ENCODE measurements at regions not wholly inside any gene's neighbourhood (a gene's known extent, or its start where the extent isn't known, plus 50 kb on each side); places are given as distances from the start of the nearest gene placed in this dataset.

DNA sequence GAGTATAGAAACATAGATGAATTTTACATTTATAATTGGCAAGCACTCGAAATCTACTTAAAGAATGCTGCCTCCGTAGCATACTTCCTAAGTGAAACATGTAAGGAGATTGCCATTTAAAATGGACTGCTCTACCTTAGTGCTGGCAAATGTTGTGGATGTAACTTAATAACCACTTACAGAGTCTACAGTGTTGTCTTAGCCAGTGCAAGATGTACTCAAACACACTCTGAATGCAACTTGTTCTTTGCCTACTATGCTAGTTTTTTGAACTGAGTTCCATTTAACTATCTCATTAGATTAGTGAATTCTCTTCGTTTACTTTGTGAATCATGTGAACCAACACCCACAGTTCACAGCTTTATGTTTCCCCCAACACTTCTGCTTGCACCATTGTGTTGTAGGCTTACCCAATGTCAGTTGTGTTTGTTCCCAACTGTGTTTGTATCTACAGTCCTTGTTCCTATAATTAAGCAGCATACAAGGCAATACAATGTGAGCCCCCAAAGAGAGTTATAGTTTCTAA, 345.5 kb upstream of the LYPLAL1 start:
- DNase-seq = no peak

DNA sequence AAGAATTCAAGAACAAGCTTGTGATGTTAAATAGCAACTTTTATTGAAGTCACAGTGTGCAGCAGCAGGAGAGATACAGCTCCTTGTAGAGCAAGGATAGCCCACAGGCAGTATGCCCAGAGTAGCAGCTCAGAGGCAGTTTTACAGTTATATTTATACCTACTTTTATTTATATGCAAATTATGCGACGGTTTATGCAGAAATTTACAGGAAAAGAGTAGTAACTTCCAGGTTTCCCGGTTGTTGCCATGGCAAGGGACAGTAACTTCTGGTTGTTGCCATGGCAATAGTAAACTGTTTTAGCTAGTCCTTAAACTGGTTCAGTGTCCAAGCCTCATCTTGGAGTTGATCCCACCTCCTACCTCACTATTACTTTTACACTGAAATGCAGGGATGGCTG, 344.6 kb upstream of the LYPLAL1 start:
- no peak for DNase-seq

- no peak for DNase-seq
These were observed 338.1 kb upstream of the LYPLAL1 start for GRCh38 chr1:218835609-218836008.

- DNase-seq = no peak
These were observed 337.4 kb upstream of the LYPLAL1 start for GRCh38 chr1:218836264-218836663.

- DNase-seq = no peak
These were observed 336.6 kb upstream of the LYPLAL1 start for GRCh38 chr1:218837051-218837450.

DNA sequence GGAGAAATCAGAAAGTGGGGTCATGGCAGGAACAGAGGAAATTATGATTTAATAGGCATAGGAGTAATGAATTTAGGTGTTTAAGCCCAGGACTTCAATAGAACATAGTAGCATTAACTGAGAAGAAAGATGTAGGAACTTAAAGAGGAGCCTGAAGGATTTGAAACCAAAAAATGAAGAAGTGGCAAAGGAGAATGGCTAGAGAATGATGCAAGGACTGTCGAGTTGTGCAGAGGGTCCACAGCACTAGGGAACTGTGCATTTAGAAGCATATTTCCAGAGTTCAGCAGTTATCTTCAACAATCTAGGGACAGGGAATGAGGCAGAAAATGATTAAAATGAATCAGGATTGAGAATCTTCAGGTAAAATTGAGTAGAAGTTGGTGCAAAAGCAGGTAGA, 328.1 kb upstream of the LYPLAL1 start:
- no peak for DNase-seq

DNA sequence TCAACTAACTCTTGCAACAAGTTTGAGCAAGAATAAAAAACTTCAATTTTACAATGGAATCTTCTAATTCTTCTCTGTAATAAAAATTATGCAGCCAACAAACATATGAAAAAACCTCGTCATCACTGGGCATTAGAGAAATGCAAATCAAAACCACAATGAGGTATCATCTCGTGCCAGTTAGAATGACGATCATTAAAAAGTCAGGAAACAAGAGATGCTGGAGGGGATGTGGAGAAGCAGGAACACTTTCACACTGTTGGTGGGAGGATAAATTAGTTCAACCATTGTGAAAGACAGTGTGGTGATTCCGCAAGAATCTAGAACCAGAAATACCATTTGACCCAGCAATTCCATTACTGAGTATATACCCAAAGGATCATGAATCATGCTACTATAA, 327.5 kb upstream of the LYPLAL1 start:
- no peak for DNase-seq

- no peak for DNase-seq
These were observed 326.4 kb upstream of the LYPLAL1 start for GRCh38 chr1:218847089-218847768.

DNA sequence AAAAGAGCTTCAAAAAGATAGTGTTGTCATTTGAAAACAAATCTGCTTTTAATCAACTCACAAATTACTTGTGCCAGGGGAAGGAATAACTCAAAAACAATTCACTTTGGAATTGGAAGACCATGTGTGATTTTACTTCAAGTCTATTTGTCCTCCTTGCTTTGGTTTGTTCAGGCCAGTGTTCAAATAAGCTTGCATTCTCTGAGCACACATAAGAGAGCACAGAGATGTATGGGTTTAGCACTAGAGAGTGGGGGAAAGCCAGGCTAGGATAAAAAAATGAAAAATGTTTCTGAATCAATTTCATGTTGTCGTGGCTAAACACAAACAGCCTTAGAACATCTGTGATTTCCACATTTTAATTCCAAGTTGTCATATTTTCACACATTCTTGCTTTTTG, 325.7 kb upstream of the LYPLAL1 start:
- no peak for DNase-seq

DNA sequence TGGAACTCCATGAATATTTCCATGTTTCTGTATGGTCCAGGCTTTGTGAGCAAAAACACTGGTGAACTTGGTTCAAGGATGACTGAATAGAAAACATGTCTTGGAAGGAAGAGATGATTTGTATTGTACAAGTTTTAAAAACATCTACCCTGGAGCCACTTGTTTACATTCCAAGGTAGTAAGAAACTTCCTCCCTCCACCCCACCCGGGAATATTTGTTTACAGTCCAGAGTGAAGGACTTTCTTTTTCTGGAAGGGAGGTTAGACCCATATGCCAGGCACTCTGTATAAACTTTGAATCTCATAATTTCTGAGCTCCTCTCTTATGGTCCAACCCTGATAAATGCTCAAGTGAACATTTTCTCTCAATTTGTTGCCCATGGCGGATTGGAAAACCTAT, 323.3 kb upstream of the LYPLAL1 start:
- DNase-seq = no peak

DNA sequence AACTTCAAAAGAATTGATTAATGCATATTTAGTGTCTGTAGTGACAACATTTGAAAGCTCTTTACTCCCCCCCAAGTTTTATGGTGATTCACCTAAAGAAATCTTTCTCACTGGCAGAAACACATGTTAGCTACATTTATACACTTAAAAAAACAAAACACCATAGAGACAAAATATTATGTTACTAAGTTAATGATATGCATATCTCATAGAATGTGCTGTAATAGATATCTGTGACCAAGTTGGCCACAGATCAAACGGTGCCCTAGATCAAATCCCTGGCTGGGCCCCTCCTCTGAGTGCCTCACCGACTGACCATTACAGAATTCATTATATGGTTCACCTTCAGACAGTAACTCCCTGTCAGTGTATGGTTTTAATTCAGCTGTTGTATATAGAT, 322.1 kb upstream of the LYPLAL1 start:
- DNase-seq = no peak

- DNase-seq = no peak
These were observed 321.2 kb upstream of the LYPLAL1 start for GRCh38 chr1:218852527-218852926.

DNA sequence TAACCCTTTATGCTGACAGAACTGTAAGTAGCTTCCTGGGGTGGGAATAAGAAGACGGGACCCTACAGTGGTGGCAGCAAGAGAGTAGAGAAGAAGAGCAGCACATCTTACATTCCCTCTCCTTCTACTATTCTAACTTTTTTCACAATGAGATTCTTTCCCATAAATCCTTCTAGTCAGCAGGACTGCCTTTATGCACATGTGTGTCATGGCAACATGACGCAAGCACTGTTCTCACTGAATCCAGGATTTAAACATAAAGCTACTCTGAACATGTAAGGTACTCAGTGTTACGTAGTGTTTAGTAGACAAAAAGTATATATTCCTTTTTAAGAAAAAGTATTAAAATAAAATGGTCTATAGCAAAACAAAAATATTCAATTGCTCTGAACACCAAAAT, 309.7 kb upstream of the LYPLAL1 start:
- DNase-seq = no peak

DNA sequence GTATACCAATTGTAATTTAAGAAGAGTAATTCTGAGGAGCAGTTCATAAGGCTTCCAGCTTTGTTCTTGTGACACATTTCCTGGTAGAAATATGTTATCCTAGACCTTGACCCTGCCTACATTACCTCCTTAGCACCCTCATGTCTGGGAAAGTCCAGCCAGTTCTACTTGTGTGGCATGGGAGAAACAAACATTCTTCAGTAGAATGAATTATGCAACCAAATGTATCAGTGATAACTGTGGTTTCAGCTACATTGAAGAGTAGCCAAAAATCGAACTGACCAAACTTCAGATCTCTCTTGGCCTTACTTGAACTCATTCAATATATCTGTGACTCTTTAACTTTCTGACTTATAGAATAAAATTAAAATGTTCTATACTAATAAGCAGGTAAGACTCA, 308.1 kb upstream of the LYPLAL1 start:
- no peak for DNase-seq

DNA sequence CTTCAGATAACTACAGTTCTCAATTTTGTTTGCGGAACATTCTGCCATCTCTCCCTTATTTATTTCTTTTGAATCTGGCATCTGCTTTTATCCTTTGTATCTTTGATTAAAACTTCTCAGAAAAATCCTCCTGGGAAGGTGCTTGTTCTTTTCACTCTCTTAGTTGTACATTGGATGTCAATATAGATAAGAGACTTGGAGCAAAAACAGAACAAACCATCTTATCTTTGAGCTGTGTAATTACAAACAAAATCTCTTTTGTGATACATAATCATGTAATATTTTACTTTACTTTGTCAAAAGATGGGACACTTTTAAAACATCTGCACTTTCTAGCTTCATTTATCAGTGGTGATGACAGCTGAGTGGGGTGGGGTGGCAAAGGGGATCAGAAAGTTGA, 307.2 kb upstream of the LYPLAL1 start:
- DNase-seq = no peak

DNA sequence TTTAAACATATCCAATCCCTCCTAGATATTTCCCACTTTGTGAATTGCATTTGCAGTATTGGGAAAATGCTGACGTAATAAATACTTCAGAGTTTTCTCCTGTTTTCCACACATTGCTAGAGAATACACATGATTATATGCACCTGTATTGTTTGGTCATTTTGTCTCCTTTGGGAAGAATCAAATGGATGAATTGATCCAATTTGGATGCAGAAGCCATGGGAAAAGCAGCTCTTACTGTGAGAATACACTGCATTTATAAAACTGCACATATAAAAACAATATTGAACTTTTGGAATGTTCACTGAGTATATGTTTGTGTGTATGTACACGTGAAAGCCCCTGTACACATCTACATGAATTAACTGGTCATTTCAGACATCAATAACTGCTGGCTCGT, 306.6 kb upstream of the LYPLAL1 start:
- DNase-seq = no peak

- DNase-seq = no peak
These were observed 305.6 kb upstream of the LYPLAL1 start for GRCh38 chr1:218867941-218868626.

GRCh38 chr1:218869276-218869675, 304.4 kb upstream of the LYPLAL1 start:
- DNase-seq = no peak

GRCh38 chr1:218872026-218872425, 301.7 kb upstream of the LYPLAL1 start:
- DNase-seq = no peak

DNA sequence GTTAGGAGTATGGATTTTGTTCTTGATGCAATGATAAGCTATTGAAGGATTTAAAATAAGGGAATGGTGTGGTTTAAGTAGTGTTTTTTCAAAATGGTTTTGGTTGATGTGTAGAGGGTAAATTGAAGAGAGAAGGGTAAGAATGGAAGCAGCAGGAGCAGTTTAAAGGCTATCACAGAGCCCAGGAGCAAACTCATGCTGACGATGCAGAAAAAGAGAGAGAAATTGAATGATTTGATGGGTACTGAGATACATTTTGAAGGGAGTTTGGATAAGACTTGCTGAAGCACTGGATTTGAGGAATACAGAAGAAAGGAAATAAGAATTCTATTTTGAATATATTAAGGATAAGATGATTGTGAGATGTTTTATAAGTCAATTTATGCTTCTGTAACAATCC, 300.8 kb upstream of the LYPLAL1 start:
- DNase-seq = no peak

DNA sequence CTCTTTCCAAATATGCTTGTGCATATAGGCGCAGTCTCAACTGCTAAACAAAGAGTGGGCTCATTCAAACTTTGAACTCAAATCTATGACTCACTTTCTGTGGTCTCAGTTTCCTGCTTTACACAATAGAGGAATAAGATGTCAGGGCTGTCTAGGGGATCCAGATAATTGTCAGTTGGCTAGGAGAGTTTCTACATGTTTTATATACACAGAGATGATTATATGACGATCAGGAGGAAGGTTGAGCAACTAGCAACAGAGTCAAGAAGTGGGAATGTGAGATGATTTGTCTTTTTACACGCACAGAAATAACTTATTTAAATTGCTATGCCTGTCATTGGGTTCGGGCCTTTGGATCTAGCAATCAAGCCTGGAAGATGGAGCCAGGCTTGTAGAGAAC, 299.4 kb upstream of the LYPLAL1 start:
- DNase-seq = no peak

GRCh38 chr1:218874801-218875400, 298.8 kb upstream of the LYPLAL1 start:
- DNase-seq = no peak

GRCh38 chr1:218878369-218878768, 295.3 kb upstream of the LYPLAL1 start:
- DNase-seq = no peak

- DNase-seq = no peak
These were observed 293.1 kb upstream of the LYPLAL1 start for GRCh38 chr1:218880484-218881060.

Measured in T-helper 9 cell (primary cell).